ENCODE measurements at regions not wholly inside any gene's neighbourhood (a gene's known extent, or its start where the extent isn't known, plus 50 kb on each side); places are given as distances from the start of the nearest gene placed in this dataset.

GRCh38 chr13:84430015-84430414, 547.7 kb upstream of the SLITRK1 start:
- TF ChIP-seq CTCF (IDR thresholded peaks at IDR 0.05 in 4 of 5, conservative IDR thresholded peaks at IDR 0.05 in 1 of 5): no peak
- no peak for TF ChIP-seq POLR2A (IDR thresholded peaks at IDR 0.05)
